BE2C (cell line): ENCODE measurements at regions not wholly inside any gene's neighbourhood (a gene's known extent, or its start where the extent isn't known, plus 50 kb on each side); places are given as distances from the start of the nearest gene placed in this dataset.

Source experiments
- DNase-seq: peaks from one replicate; pipeline ENCODE4 v3.0.0-alpha.2; 2020
- H3K27me3 ChIP-seq: fragments of 250-450 bp; sonication (Bioruptor Pico); 2 replicates; pipeline ENCODE4 v1.5.1; 2020; ENCODE audit warnings: mild to moderate bottlenecking
- H3K36me3 ChIP-seq: fragments of 250-450 bp; sonication (Bioruptor Pico); 2 replicates; pipeline ENCODE4 v1.5.1; 2020; ENCODE audit warnings: mild to moderate bottlenecking
- H3K4me1 ChIP-seq: fragments of 250-450 bp; sonication (Bioruptor Pico); 2 replicates; pipeline ENCODE4 v1.5.1; 2020
- H3K4me3 ChIP-seq: 2 replicates; pipeline ENCODE4 v1.5.1; 2011; ENCODE audit warnings: low read depth, low read length
- H3K9me3 ChIP-seq: fragments of 250-450 bp; sonication (Bioruptor Pico); 2 replicates; pipeline ENCODE4 v1.5.1; 2020
- CTCF ChIP-seq: IDR thresholded peaks from 2 replicates; pipeline ENCODE4 v1.5.1; 2012; ENCODE audit warnings: mild to moderate bottlenecking, low read depth, low read length

GRCh38 chr10:36676756-36677430 lies 448.5 kb upstream of the ANKRD30A start:
- Histone ChIP-seq H3K4me3 (no peak overlapping the region), H3K36me3 (no peaks in the 10 kb centered on the region), H3K4me1 (0 out of 2 replicates have a peak, but pooled peaks cover 2% of the 10 kb centered on the region), H3K9me3 (no peaks in the 10 kb centered on the region), H3K27me3 (no peaks in the 10 kb centered on the region)
- no peak for TF ChIP-seq CTCF
- DNase-seq, result no peak

DNA sequence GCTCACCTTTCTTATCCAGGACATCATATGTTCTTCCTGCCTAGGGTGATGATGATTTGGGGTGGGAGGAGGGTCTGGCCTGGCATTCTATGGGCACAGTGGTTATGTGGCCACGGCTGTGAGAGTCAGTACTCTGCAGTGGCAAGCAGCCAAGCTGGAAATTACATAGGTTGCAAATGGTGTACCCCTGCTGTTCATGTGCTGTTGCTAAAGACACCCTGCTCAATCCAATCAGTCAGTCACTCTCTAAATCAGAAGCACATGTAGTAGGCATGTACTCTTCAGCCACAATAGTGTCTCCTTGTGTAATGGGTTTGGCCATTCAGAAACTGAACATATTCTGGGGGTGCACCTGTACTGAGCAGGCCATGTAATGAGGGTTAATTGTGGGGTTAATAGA lies 449.1 kb upstream of the ANKRD30A start:
- H3K27me3 ChIP-seq, result no peaks in the 10 kb centered on the region
- no peak for DNase-seq
- no peak overlapping the region for H3K4me3 ChIP-seq
- H3K4me1 ChIP-seq, result 0 out of 2 replicates have a peak, but pooled peaks cover 2% of the 10 kb centered on the region
- TF ChIP-seq CTCF, result no peak
- H3K9me3 ChIP-seq, result no peaks in the 10 kb centered on the region
- no peaks in the 10 kb centered on the region for H3K36me3 ChIP-seq

DNA sequence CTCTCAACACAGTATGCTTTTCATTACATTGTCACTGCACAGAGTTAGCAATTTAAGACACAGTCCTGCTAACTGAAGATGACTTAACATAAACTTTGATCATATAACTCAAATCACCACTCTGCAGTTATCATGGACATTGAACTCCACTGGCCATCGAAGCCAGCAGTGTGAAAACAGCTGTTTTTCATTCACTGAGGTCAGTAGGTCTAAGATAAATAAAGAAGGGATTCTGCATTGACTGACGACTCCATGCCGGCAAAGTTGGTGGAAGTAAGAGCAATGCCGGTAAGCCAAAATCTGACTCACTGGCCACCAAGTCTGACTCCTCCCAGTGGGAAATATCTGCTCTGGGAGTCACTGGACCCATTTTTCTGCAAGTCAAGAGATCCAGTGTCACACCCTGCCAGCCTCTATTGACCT lies 449.9 kb upstream of the ANKRD30A start:
- TF ChIP-seq CTCF, result no peak
- H3K36me3 ChIP-seq, result no peaks in the 10 kb centered on the region
- H3K4me3 ChIP-seq, result no peak overlapping the region
- H3K27me3 ChIP-seq, result no peaks in the 10 kb centered on the region
- DNase-seq, result no peak
- no peaks in the 10 kb centered on the region for H3K9me3 ChIP-seq
- H3K4me1 ChIP-seq, result 0 out of 2 replicates have a peak, but pooled peaks cover 2% of the 10 kb centered on the region

- TF ChIP-seq CTCF, result no peak
- H3K36me3 ChIP-seq, result no peaks in the 10 kb centered on the region
- H3K4me3 ChIP-seq, result no peak overlapping the region
- H3K4me1 ChIP-seq, result no peaks in the 10 kb centered on the region
- no peaks in the 10 kb centered on the region for H3K27me3 ChIP-seq
- no peaks in the 10 kb centered on the region for H3K9me3 ChIP-seq
- no peak for DNase-seq
These were observed 453.8 kb upstream of the ANKRD30A start for GRCh38 chr10:36671607-36672006.

- H3K27me3 ChIP-seq, result no peaks in the 10 kb centered on the region
- no peak overlapping the region for H3K4me3 ChIP-seq
- H3K4me1 ChIP-seq, result no peaks in the 10 kb centered on the region
- no peaks in the 10 kb centered on the region for H3K9me3 ChIP-seq
- DNase-seq, result no peak
- TF ChIP-seq CTCF, result no peak
- H3K36me3 ChIP-seq, result no peaks in the 10 kb centered on the region
These were observed 454.6 kb upstream of the ANKRD30A start for GRCh38 chr10:36670621-36671402.

- DNase-seq, result no peak
- Histone ChIP-seq H3K27me3 (no peaks in the 10 kb centered on the region), H3K36me3 (no peaks in the 10 kb centered on the region), H3K9me3 (no peaks in the 10 kb centered on the region), H3K4me1 (no peaks in the 10 kb centered on the region), H3K4me3 (no peak overlapping the region)
- no peak for TF ChIP-seq CTCF
These were observed 455.6 kb upstream of the ANKRD30A start for GRCh38 chr10:36669615-36670352.
